PC-3 (cell line): ENCODE measurements at regions not wholly inside any gene's neighbourhood (a gene's known extent, or its start where the extent isn't known, plus 50 kb on each side); places are given as distances from the start of the nearest gene placed in this dataset.

ENCODE experiments used
- CTCF ChIP-seq: fragments of 300-600 bp; sonication (generic); conservative IDR thresholded peaks from 2 replicates; pipeline ENCODE4 v1.5.1; 2017; ENCODE audit warnings: antibody characterized with exemption, low read depth, mild to moderate bottlenecking, low read length
- EZH2 ChIP-seq: fragments of 300-600 bp; sonication (generic); IDR thresholded peaks from one replicate; pipeline ENCODE4 v1.6.1; 2017; ENCODE audit warnings: antibody characterized with exemption, mild to moderate bottlenecking, low read length; ENCODE audit not compliant: unreplicated experiment
- EZH2phosphoT487 ChIP-seq: fragments of 300-600 bp; sonication (generic); IDR thresholded peaks from 2 replicates; pipeline ENCODE4 v1.6.1; 2018; ENCODE audit warnings: mild to moderate bottlenecking, antibody characterized with exemption, low read length, borderline replicate concordance

- TF ChIP-seq CTCF: no peak
- no peak for TF ChIP-seq EZH2phosphoT487
- TF ChIP-seq EZH2: no peak
Measured at GRCh38 chr17:31591924-31592323, 200.4 kb downstream of the RAB11FIP4 start.
